Heart left ventricle (tissue), 13 donors: ENCODE measurements at regions not wholly inside any gene's neighbourhood (a gene's known extent, or its start where the extent isn't known, plus 50 kb on each side); places are given as distances from the start of the nearest gene placed in this dataset.

ENCODE experiments used
- POLR2A ChIP-seq, 2 donors: fragments of 450-650 bp; IDR thresholded peaks; one replicate each; pipeline ENCODE4 v1.6.1; 2017; ENCODE audit warnings: antibody characterized with exemption in 2 of 2, mild to moderate bottlenecking in 2 of 2, moderate library complexity in 2 of 2
- TF ChIP-seq, protein P1 (sequence below), 12 donors: fragments of 200-600 bp; sonication (generic) in 4 of 12; IDR thresholded peaks; one replicate each; pipeline versions ENCODE4 v1.5.0 to v1.8.0; 2018 to 2022; ENCODE audit warnings: antibody characterized with exemption in 12 of 12, mild to moderate bottlenecking in 5 of 12
- donor health status: ischemic (EF 13 %, LVEDD 7.1; RV severe dilation, severe dysfunction).
- donor health status: DM: no; HTN: yes; CAD: no.
- donor health status: DM: no; HTN: no; CAD: no.
- donor health status: ischemic (EF 25% LVEDD 6.9; RV normal size, moderate dysfunction).
- donor health status: ischemic (EF 25% LVEDD 5.7; RV mildly dilated, moderate dysfunction).
- donor health status: ischemic (EF 35%, LVEDD 5.7; RV mildly dilated, moderate dysfunction).
- donor health status: nonischemic (EF 11% LVEDD 7.7; RV severe dilation, severe dysfunction).
- donor health status: DM: yes; HTN: yes; CAD: no.
- donor health status: PGD.
- donor health status: ischemic (EF 29% LVEDD 5.4; RV normal size, mild dysfunction).
- donor health status: nonischemic (EF 23%, LVEDD 6.1; RV moderate dilation, normal function).

DNA sequence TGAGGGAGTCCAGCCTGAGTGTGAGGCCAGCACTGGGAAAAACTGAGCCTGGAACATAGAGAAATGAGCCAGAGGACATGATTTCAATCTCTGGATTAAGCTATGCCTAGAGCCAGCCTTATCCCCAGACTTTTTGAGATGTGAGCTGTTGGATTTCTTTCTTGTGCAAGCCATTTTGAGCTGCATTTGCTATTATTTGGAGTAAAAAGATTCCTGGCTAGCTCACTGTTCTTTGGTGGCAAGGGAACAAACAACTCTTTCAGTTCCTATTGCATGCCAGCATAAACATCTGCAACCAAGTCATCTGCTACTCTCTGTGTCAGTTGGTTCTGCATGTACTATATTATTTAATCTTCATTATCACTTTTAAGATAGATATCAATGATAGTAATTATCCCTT lies 70.1 kb upstream of the MAN2A1 start:
- TF ChIP-seq, protein P1, sequence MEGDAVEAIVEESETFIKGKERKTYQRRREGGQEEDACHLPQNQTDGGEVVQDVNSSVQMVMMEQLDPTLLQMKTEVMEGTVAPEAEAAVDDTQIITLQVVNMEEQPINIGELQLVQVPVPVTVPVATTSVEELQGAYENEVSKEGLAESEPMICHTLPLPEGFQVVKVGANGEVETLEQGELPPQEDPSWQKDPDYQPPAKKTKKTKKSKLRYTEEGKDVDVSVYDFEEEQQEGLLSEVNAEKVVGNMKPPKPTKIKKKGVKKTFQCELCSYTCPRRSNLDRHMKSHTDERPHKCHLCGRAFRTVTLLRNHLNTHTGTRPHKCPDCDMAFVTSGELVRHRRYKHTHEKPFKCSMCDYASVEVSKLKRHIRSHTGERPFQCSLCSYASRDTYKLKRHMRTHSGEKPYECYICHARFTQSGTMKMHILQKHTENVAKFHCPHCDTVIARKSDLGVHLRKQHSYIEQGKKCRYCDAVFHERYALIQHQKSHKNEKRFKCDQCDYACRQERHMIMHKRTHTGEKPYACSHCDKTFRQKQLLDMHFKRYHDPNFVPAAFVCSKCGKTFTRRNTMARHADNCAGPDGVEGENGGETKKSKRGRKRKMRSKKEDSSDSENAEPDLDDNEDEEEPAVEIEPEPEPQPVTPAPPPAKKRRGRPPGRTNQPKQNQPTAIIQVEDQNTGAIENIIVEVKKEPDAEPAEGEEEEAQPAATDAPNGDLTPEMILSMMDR (IDR thresholded peaks at IDR 0.05): no peak
- no peak for TF ChIP-seq POLR2A (IDR thresholded peaks at IDR 0.05)
